Kidney epithelial cell (primary cell): ENCODE measurements at regions not wholly inside any gene's neighbourhood (a gene's known extent, or its start where the extent isn't known, plus 50 kb on each side); places are given as distances from the start of the nearest gene placed in this dataset.

ENCODE experiments used
- DNase-seq: peaks from one replicate; pipeline ENCODE4 v3.0.0-alpha.2; 2010; ENCODE audit warnings: low read depth
- H3K27me3 ChIP-seq: 2 replicates; pipeline ENCODE4 v1.6.0; 2011; ENCODE audit warnings: low read length; ENCODE audit not compliant: control insufficient read depth, insufficient read depth
- H3K36me3 ChIP-seq: 2 replicates; pipeline ENCODE4 v1.5.1; 2011; ENCODE audit warnings: low read length; ENCODE audit not compliant: control insufficient read depth, insufficient read depth
- H3K4me3 ChIP-seq: 2 replicates; pipeline ENCODE4 v1.5.1; 2011; ENCODE audit warnings: low read depth, mild to moderate bottlenecking, control low read depth, low read length
- CTCF ChIP-seq: IDR thresholded peaks from 2 replicates; pipeline ENCODE4 v1.5.1; 2011; ENCODE audit warnings: mild to moderate bottlenecking, moderate library complexity, low read length, control low read depth, inconsistent platforms; ENCODE audit not compliant: insufficient read depth, poor library complexity, severe bottlenecking

DNA sequence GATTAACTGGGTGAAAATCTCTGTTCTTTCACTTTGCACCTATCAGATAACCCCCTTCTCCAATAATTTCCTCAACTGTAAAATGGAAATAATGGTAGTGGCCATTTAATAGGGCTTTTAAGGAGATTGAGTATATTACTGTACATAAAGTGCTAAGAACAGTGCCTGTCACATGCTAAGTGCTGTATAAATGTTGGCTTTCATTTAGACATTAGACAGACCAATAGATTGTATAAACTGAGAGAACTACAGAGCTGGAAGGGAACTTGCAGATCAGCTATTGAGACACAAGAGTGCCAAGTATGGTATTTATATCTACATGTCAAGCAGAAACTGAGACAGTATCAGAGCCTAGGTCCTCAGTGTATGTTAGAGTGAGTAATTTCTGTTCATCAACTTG is 934.7 kb downstream of the PLA2G4A start:
- Histone ChIP-seq H3K27me3 (no peaks in the 10 kb centered on the region), H3K36me3 (no peaks in the 10 kb centered on the region), H3K4me3 (no peak overlapping the region)
- no peak for TF ChIP-seq CTCF
- DNase-seq: no peak

- Histone ChIP-seq H3K36me3 (no peaks in the 10 kb centered on the region), H3K4me3 (no peak overlapping the region), H3K27me3 (no peaks in the 10 kb centered on the region)
- no peak for TF ChIP-seq CTCF
- no peak for DNase-seq
Measured at GRCh38 chr1:187763976-187764375, 935.2 kb downstream of the PLA2G4A start.

DNA sequence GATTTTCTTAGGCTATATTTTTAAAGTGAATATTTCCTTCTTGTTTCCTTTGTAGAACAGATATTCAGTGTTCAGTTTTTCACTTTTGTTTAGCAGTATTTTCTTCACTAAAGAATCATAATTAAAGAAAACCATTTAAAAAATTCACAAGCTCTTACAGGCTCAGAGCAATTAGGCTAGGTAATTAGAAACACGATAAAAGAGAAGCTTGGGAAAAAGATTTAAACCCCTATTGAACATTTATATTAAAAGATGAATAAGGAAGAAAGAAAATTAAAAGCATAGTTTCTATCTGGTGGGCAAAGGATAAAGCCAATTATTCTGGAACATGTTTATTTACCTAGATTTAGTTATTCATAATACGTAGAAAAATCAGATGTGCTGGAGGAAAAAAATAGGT is 942.6 kb downstream of the PLA2G4A start:
- Histone ChIP-seq H3K36me3 (no peaks in the 10 kb centered on the region), H3K4me3 (no peak overlapping the region), H3K27me3 (no peaks in the 10 kb centered on the region)
- no peak for DNase-seq
- TF ChIP-seq CTCF: no peak

GRCh38 chr1:187773168-187773567 is 944.4 kb downstream of the PLA2G4A start:
- Histone ChIP-seq H3K36me3 (no peaks in the 10 kb centered on the region), H3K4me3 (no peak overlapping the region), H3K27me3 (no peaks in the 10 kb centered on the region)
- no peak for DNase-seq
- no peak for TF ChIP-seq CTCF

DNA sequence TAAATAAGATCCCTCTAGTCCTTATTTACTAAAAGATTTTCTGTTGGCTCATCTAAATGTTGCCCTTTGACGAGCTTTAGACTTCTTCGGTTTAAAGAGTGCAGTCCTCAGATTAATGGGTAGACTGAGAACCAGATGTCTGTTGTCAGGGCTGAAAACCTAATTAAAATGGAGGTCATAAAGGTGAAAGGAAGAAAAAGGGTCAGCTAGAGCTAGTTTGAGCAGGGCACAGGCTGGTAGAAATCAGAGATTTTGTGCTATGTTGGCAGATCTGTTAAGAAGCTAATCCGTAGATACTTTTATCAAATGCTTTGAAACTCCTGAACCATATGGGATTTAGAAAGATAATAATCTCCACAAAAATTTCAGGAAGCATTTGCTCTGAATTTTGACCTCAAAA is 959.0 kb downstream of the PLA2G4A start:
- DNase-seq: no peak
- no peak overlapping the region for H3K4me3 ChIP-seq
- TF ChIP-seq CTCF: no peak

GRCh38 chr1:187788718-187789117 is 960.0 kb downstream of the PLA2G4A start:
- no peak overlapping the region for H3K4me3 ChIP-seq
- no peak for DNase-seq
- no peaks in the 10 kb centered on the region for H3K27me3 ChIP-seq
- no peak for TF ChIP-seq CTCF
- no peaks in the 10 kb centered on the region for H3K36me3 ChIP-seq

More for the DNA sequence above, 959.0 kb downstream of the PLA2G4A start:
- H3K27me3 ChIP-seq: no peaks in the 10 kb centered on the region
- H3K36me3 ChIP-seq: no peaks in the 10 kb centered on the region
